ENCODE measurements at regions not wholly inside any gene's neighbourhood (a gene's known extent, or its start where the extent isn't known, plus 50 kb on each side); places are given as distances from the start of the nearest gene placed in this dataset.

- intact Hi-C loops (cut with DNase I) = no loop called here
- H3K27ac ChIP-seq = no peak overlapping the region
- no peak for ATAC-seq
- no peak overlapping the region for H3K4me3 ChIP-seq
- DNase-seq = no peak
- no peak for TF ChIP-seq POLR2A (IDR thresholded peaks at IDR 0.05)
- no peak for TF ChIP-seq CTCF (IDR thresholded peaks at IDR 0.05)
- H3K4me1 ChIP-seq = no peaks in the 10 kb centered on the region
- H3K9me3 ChIP-seq = no peaks in the 10 kb centered on the region
- H3K27me3 ChIP-seq = no peaks in the 10 kb centered on the region
- no peaks in the 10 kb centered on the region for H3K36me3 ChIP-seq (replicated peaks in 1 of 2; ENCODE audit: insufficient read depth in 1 of 2, low read depth in 2 of 2)
These were observed 91.2 kb upstream of the STARD3NL start for GRCh38 chr7:38086857-38087256.

- H3K36me3 ChIP-seq (replicated peaks in 1 of 2; ENCODE audit: insufficient read depth in 1 of 2, low read depth in 2 of 2) = no peaks in the 10 kb centered on the region
- peaks cover 3% of the 10 kb centered on the region for H3K4me1 ChIP-seq
- no peaks in the 10 kb centered on the region for H3K27me3 ChIP-seq
- H3K27ac ChIP-seq = no peak overlapping the region
- H3K4me3 ChIP-seq = no peak overlapping the region
- WGBS, 2 donors = 32 to 44% methylated on average over 1 of the region's 1 CpG
- ATAC-seq (no peak), DNase-seq (no peak)
- peaks cover 0 to 9% (median 0%) of the 10 kb centered on the region in 3 donors for H3K9me3 ChIP-seq
- no peak for TF ChIP-seq POLR2A (IDR thresholded peaks at IDR 0.05)
- TF ChIP-seq CTCF (IDR thresholded peaks at IDR 0.05) = no peak
- intact Hi-C loops (cut with DNase I) = loop anchor here (5.0 kb wide), 1 partner anchor 195 kb away; no protein-coding TSS in a partner anchor
These were observed 75.5 kb upstream of the STARD3NL start for GRCh38 chr7:38102507-38102906.

GRCh38 chr7:38105874-38106483, 72.1 kb upstream of the STARD3NL start:
- H3K27me3 ChIP-seq = no peaks in the 10 kb centered on the region

GRCh38 chr7:38107486-38107893, 70.6 kb upstream of the STARD3NL start:
- ATAC-seq (peak; percentile 76), DNase-seq (peak; percentile 73 to 82 (median 78))
- intact Hi-C loops (cut with DNase I) = loop anchor here (5.0 kb wide), 1 partner anchor 115 kb away; no protein-coding TSS in a partner anchor
- no peak overlapping the region for H3K27ac ChIP-seq
- H3K27me3 ChIP-seq = no peaks in the 10 kb centered on the region
- no peaks in the 10 kb centered on the region for H3K36me3 ChIP-seq (replicated peaks in 1 of 2; ENCODE audit: insufficient read depth in 1 of 2, low read depth in 2 of 2)
- peaks cover 3% of the 10 kb centered on the region for H3K4me1 ChIP-seq
- no peaks in the 10 kb centered on the region for H3K9me3 ChIP-seq
- TF ChIP-seq POLR2A (IDR thresholded peaks at IDR 0.05) = no peak
- peak; percentile 65 to 76 (median 72) for TF ChIP-seq CTCF (IDR thresholded peaks at IDR 0.05)
- 26 to 27% methylated on average over 3 of the region's 3 CpGs for WGBS, 2 donors
- no peak overlapping the region for H3K4me3 ChIP-seq

More at GRCh38 chr7:38105874-38106483, 72.1 kb upstream of the STARD3NL start:
- WGBS, 2 donors = 16 to 22% methylated on average over 5 of the region's 5 CpGs
- H3K4me3 ChIP-seq = no peak overlapping the region
- no peak overlapping the region for H3K27ac ChIP-seq
- peak; percentile 38 to 64 (median 56) for TF ChIP-seq CTCF (IDR thresholded peaks at IDR 0.05)
- TF ChIP-seq POLR2A (IDR thresholded peaks at IDR 0.05) = no peak
- peaks cover 3% of the 10 kb centered on the region for H3K4me1 ChIP-seq
- H3K9me3 ChIP-seq = no peaks in the 10 kb centered on the region
- H3K36me3 ChIP-seq (replicated peaks in 1 of 2; ENCODE audit: insufficient read depth in 1 of 2, low read depth in 2 of 2) = no peaks in the 10 kb centered on the region
- DNase-seq = peak in 3 of 4 donors; percentile 18 to 23 (median 20)
- ATAC-seq = peak; percentile 71
- intact Hi-C loops (cut with DNase I) = loop anchor here (5.0 kb wide), 1 partner anchor 116 kb away; no protein-coding TSS in a partner anchor

GRCh38 chr7:38112075-38112474, 66.0 kb upstream of the STARD3NL start:
- DNase-seq (no peak), ATAC-seq (no peak)
- Histone ChIP-seq H3K27me3 (no peaks in the 10 kb centered on the region), H3K36me3 (replicated peaks in 1 of 2; ENCODE audit: insufficient read depth in 1 of 2, low read depth in 2 of 2) (no peaks in the 10 kb centered on the region), H3K27ac (no peak overlapping the region), H3K9me3 (no peaks in the 10 kb centered on the region), H3K4me3 (no peak overlapping the region), H3K4me1 (no peaks in the 10 kb centered on the region)
- 71 to 86% methylated on average over 2 of the region's 2 CpGs for WGBS, 2 donors
- intact Hi-C loops (cut with DNase I) = no loop called here
- TF ChIP-seq POLR2A (IDR thresholded peaks at IDR 0.05) (no peak), CTCF (IDR thresholded peaks at IDR 0.05) (no peak)

All from body of pancreas (tissue), 4 donors.